Activated CD8-positive, alpha-beta memory T cell treated with anti-CD3 and anti-CD28 coated beads for 1 hour (primary cell): ENCODE measurements at regions not wholly inside any gene's neighbourhood (a gene's known extent, or its start where the extent isn't known, plus 50 kb on each side); places are given as distances from the start of the nearest gene placed in this dataset.
A peak's percentile ranks its signal among the peaks of the same experiment; 100 is the strongest.

ENCODE experiments used
- DNase-seq, 2 donors: peaks; one replicate each; pipeline ENCODE4 v3.0.0-alpha.2; 2020; ENCODE audit warnings: low read depth in 1 of 2; ENCODE audit errors: extremely low read depth in 1 of 2

DNA sequence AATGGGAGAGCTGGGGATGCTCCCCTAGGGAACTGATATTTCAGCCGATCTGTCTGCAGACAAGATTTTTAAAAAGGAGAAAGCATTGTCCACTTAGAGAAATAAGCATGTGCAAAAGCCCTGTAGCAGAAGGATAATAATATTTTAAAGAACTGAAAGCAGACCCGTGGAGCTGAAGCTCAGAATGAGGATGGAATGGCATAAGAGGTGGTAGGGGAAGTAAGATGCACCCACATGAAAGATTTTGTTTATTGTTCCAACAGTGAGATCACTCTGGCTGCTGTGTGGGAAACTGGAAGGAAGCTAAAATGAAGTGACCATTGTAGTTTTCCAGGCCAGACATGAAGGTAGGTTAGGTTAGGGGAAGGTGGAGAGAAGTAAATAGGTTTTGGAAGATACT, 266.4 kb upstream of the PRDM1 start:
- DNase-seq: no peak

- DNase-seq: no peak
These were observed 267.6 kb upstream of the PRDM1 start for GRCh38 chr6:105818505-105818904.

GRCh38 chr6:105817961-105818360, 268.2 kb upstream of the PRDM1 start:
- no peak for DNase-seq

DNA sequence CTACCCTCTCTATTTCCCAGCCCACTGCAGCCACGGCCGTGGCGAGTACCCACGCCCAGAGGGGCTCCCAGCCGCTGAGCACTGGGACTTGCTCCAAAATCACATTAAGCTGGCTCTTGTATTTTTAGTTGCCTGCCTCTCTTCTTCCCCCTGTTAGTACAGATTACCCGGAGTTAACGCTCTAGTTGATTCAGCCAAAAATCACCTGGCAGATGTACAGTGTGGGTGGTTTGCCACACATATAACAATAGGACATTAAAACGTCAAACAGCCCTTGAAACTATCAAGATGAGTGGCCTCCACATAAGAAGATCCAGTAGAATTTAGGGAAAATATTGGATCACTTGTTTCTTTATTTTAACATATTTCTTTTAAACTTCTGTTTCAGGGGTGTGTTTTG, 268.8 kb upstream of the PRDM1 start:
- no peak for DNase-seq

DNA sequence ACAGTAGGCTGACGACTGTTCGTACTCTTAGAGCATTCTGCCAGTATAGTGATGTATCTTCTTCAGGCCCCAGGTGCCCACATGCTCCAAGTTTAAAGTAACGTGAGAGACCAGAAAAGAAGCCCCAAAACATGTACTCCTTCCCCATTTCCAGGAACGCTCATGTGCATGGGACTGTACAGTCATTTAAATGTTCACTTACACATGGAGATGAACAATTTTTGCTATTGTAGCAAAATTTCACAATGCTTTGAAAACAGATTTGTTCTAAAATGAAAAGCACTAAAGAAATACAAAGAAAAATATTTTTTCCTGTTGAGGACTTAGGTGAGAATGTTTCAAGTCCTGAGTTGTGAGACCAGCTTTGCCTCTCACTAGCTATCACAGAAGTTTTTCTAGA, 269.3 kb upstream of the PRDM1 start:
- no peak for DNase-seq

DNA sequence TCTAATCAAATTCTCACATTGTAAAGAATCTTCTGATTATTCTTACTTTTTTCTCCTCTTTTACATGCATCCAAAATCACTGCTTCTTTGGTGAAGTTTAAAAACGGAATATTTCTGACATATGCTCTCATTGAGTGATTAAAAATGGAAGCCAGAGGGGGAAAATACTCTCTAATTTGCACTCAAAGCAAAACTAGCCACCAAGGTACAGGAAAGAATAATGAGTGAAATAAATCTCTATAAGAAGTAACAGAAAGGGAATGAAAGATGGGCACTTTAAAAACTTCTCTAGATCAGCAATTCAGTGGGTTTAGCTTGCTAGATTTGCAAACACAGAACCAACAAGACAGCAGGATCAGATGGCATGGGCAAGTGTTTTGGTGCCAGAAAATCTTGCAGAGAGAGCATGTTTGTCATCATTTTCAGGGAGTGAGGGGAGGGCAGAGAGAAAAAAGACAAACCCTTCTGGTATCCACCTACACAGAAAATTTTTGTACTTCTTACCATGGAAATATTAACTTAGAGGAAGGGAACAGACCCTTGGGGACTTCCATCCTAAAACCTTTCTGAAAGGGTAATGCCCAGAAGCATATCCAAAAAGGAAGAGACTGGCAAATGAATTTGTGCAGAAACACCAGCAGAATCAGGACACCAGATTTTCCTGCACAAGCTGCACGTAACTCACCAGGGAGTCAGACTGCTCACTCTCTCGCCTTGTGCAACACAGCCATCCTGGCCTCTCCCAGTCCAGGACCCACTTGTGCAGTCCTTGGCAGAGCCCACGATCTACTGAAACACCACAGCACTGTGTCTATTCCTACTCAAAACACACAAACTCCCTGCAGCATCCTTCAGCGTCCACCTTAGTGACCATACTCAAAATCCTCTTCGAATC, 270.2 kb upstream of the PRDM1 start:
- DNase-seq: no peak

DNA sequence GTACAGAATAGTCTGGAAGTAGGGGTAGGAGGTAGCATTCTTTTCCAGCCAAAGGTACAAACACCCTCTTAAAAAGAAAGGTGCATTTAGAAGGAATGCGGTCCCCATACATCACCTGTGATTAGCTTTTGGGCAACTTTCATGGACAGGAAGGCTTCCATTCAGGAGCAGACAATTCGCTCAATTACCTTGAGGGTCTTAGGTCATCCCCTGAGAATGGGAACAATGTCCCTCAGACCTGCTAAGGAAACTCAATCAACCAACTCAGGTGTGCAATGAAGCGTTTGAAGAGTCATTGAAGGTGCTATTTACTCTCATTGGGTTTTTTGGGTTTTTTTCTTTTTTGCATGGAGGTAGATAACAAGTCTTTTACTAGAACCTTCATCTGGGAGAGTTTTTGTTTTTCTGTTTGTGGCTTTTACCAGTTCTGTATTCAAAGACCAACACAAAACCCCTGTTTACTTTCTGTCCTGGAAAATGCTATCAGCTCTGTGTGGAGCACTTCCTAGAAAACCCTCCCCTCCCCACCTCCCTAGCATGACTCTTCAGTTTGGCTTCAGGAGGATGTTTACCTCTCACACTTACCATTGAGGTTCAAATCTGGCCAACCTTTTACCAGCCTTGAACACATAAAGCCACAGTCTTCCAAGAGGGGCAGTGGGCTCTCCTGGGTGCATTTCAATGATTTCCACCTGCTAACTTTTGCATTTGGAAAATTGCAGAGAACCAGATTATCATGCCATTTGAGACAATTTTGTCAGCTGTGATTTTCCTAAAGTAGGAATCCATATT, 271.2 kb upstream of the PRDM1 start:
- no peak for DNase-seq

DNA sequence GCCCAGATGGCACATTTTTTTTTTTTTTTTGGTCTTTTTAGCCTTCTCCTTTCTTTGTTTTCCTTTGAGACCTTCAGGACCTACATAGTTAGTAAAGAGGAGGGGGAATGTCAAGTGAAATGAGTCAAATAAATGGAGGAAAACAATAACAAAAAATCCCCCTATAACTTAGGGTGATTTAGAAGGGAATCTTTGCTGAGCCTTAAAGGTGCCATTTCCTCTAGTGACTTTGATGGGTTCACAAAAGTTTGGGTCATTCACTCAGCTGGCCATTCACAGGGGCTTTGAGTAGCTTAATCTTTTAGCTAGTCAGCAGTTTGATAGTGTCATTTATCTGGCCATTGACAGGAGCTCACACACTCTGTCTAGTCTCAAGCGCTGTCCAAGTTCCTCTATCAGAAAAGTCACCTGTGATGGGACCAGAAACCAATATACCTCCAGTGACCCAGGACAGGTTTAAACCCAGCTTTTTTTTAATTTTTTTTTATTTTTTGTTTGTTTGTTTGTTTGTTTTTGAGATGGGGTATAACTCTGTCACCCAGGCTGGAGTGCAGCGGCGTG, 275.1 kb upstream of the PRDM1 start:
- no peak for DNase-seq

DNA sequence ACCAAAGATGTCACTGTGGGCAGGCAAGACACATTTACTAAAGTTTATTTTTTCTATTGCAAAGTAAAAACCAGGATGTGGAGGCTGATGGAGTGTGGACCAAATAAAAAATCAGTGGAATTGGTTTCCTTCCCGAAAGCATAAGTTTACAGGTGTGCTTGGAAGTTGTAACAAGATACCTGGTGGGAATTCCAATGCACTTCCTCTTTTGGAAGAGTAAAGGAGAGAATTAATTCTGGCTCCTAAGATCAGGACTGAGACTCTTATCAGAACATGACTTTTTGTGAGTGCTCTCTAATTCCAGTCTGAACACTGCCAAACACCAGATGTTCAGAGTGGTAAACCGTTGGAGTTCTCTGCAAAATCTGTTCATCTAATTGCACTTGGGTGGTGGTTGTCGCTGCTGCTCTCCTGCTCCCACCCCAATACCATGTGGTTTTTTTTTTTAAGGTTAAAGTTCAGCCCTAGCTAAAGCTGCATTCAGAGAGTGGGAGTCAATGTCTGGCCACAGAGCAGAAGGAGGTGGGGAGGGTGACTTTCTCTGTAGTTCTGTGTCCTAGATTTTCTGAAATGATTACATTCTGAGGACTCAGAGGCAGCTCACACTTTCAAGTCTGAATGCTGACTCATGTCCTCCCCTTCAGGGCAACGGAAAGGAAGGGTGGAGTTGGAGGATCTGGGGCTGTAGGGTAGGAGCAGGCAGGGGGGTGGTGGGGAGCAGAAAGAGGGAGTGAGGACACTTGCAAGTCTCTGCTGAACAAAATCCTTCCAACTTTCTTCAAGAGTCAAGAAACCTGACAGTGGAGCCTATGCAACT, 275.8 kb upstream of the PRDM1 start:
- DNase-seq: peak in 1 of 2 donors; percentile 17

DNA sequence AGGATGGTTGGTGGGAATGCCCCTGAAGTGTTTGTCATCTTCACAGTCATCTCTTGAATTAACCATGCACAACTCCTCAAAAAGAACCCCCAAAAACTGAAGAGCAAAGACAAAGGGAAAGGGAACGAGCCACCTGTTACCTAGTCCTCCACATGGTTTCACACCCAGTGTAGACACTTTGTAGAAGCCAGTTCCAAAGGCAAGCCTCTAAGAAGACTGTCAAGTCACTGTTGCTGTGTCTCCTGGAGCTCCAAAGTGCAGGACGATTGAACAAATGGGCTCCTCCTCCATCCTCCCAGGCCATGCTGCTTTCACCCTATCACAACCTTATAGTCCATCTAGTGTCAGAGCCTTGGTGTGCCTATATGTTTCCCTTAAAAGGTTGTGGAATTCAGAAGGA, 277.6 kb upstream of the PRDM1 start:
- no peak for DNase-seq

- no peak for DNase-seq
These were observed 278.2 kb upstream of the PRDM1 start for GRCh38 chr6:105807905-105808304.

GRCh38 chr6:105806486-105806920, 279.6 kb upstream of the PRDM1 start:
- no peak for DNase-seq

- DNase-seq: no peak
These were observed 280.6 kb upstream of the PRDM1 start for GRCh38 chr6:105805501-105806023.

- DNase-seq: no peak
These were observed 281.7 kb upstream of the PRDM1 start for GRCh38 chr6:105804424-105804823.

- DNase-seq: no peak
These were observed 282.1 kb upstream of the PRDM1 start for GRCh38 chr6:105804000-105804399.

DNA sequence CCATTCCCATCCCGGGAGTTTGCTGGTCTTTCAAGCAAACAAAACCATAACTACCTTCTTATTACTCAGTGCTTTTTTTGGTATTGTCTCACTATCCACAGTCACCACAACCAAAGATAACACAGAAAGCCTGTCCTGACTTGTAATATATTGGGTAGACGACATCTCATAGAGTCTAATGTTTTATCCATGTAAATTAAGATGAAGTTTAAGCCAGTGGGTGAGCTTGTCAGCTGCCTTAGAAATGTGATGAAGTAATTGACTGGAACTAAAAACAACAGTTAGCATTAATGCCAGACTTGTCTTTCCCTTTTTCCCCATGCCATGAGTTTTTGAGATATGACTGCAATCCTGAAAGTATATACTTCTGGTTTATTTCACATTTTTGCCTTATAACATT, 282.7 kb upstream of the PRDM1 start:
- no peak for DNase-seq

- DNase-seq: no peak
These were observed 283.4 kb upstream of the PRDM1 start for GRCh38 chr6:105802703-105803102.

GRCh38 chr6:105800871-105801270, 285.3 kb upstream of the PRDM1 start:
- DNase-seq: no peak

GRCh38 chr6:105800398-105800797, 285.7 kb upstream of the PRDM1 start:
- no peak for DNase-seq

DNA sequence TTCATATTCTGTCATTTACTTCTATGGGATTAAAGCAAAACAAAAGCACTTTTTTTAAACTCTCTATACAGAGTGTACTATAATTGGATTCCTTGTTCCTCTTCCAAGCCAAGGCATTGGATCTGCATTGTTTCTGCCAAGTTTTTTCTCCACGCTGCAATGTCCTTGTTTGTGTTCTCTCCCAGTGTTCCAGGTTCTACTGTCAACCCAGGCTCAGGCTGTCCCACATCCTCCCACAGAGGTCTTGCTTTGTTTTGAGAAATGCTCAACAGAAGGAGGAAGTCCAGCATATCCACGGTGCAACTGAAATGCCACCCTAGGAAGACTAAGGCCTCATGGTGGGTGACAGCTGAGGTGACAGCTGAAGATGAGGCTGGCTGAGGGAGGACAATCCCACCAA, 287.1 kb upstream of the PRDM1 start:
- DNase-seq: no peak
